HEK293 (cell line): ENCODE measurements at regions not wholly inside any gene's neighbourhood (a gene's known extent, or its start where the extent isn't known, plus 50 kb on each side); places are given as distances from the start of the nearest gene placed in this dataset.

ENCODE experiments used
- BCL11A ChIP-seq: fragments of 450-650 bp; formaldehyde crosslinking; IDR thresholded peaks from 2 replicates; pipeline ENCODE4 v1.5.1; 2016; ENCODE audit warnings: low read depth, missing biosample characterization, missing genetic modification characterization
- CTCF ChIP-seq: fragments of 450-650 bp; formaldehyde crosslinking; IDR thresholded peaks from 2 replicates; pipeline ENCODE4 v1.5.1; 2016; ENCODE audit warnings: missing biosample characterization, missing genetic modification characterization
- REPIN1 ChIP-seq: fragments of 450-650 bp; formaldehyde crosslinking; IDR thresholded peaks from 2 replicates; pipeline ENCODE4 v1.5.1; 2017; ENCODE audit warnings: missing biosample characterization, missing genetic modification characterization, low read depth
- ZBTB1 ChIP-seq: fragments of 450-650 bp; formaldehyde crosslinking; IDR thresholded peaks from 2 replicates; pipeline ENCODE4 v1.5.1; 2016; ENCODE audit warnings: missing biosample characterization, missing genetic modification characterization
- ZBTB10 ChIP-seq: fragments of 450-650 bp; formaldehyde crosslinking; IDR thresholded peaks from 2 replicates; pipeline ENCODE4 v1.5.1; 2016; ENCODE audit warnings: missing biosample characterization, missing genetic modification characterization
- ZBTB21 ChIP-seq: fragments of 450-650 bp; formaldehyde crosslinking; IDR thresholded peaks from 2 replicates; pipeline ENCODE4 v1.5.1; 2017; ENCODE audit warnings: missing biosample characterization, missing genetic modification characterization
- ZFP3 ChIP-seq: fragments of 450-650 bp; formaldehyde crosslinking; IDR thresholded peaks from 2 replicates; pipeline ENCODE4 v1.5.1; 2016; ENCODE audit warnings: low read depth, missing biosample characterization, missing genetic modification characterization
- ZFP41 ChIP-seq: fragments of 450-650 bp; formaldehyde crosslinking; IDR thresholded peaks from 2 replicates; pipeline ENCODE4 v1.5.1; 2016; ENCODE audit warnings: missing biosample characterization, missing genetic modification characterization, borderline replicate concordance
- ZNF114 ChIP-seq: fragments of 450-650 bp; formaldehyde crosslinking; IDR thresholded peaks from 2 replicates; pipeline ENCODE4 v1.5.0; 2017; ENCODE audit warnings: missing biosample characterization, missing genetic modification characterization
- ZNF121 ChIP-seq: fragments of 450-650 bp; formaldehyde crosslinking; IDR thresholded peaks from 2 replicates; pipeline ENCODE4 v1.5.1; 2016; ENCODE audit warnings: missing biosample characterization, missing genetic modification characterization
- ZNF155 ChIP-seq: fragments of 450-650 bp; formaldehyde crosslinking; IDR thresholded peaks from 2 replicates; pipeline ENCODE4 v1.5.1; 2016; ENCODE audit warnings: missing biosample characterization, missing genetic modification characterization
- ZNF16 ChIP-seq: fragments of 450-650 bp; formaldehyde crosslinking; IDR thresholded peaks from 2 replicates; pipeline ENCODE4 v1.5.1; 2016; ENCODE audit warnings: low read depth, missing biosample characterization, missing genetic modification characterization
- ZNF274 ChIP-seq, 2 experiments: fragments of 200-500 bp in 1 of 2; fragments of 450-650 bp in 1 of 2; sonication (Bioruptor generic) in 1 of 2; formaldehyde crosslinking in 1 of 2; IDR thresholded peaks; 2 replicates each; pipeline versions ENCODE4 v1.5.1 to v1.6.1; 2014 to 2016; ENCODE audit warnings: borderline replicate concordance in 1 of 2, inconsistent platforms in 1 of 2, low read length in 1 of 2, missing biosample characterization in 1 of 2, missing genetic modification characterization in 1 of 2
- ZNF335 ChIP-seq: fragments of 450-650 bp; formaldehyde crosslinking; conservative IDR thresholded peaks from 2 replicates; pipeline ENCODE4 v1.5.1; 2016; ENCODE audit warnings: missing biosample characterization, missing genetic modification characterization
- ZNF341 ChIP-seq: fragments of 450-650 bp; formaldehyde crosslinking; IDR thresholded peaks from 2 replicates; pipeline ENCODE4; 2016; ENCODE audit warnings: low read depth, missing biosample characterization, missing genetic modification characterization
- ZNF350 ChIP-seq: fragments of 450-650 bp; formaldehyde crosslinking; IDR thresholded peaks from 2 replicates; pipeline ENCODE4 v1.5.0; 2017; ENCODE audit warnings: missing biosample characterization, mild to moderate bottlenecking, missing genetic modification characterization
- ZNF362 ChIP-seq: fragments of 450-650 bp; formaldehyde crosslinking; IDR thresholded peaks from 2 replicates; pipeline ENCODE4 v1.5.1; 2016; ENCODE audit warnings: missing biosample characterization, missing genetic modification characterization
- ZNF423 ChIP-seq: fragments of 450-650 bp; formaldehyde crosslinking; IDR thresholded peaks from 2 replicates; pipeline ENCODE4 v1.5.1; 2016; ENCODE audit warnings: missing biosample characterization, missing genetic modification characterization
- ZNF48 ChIP-seq: fragments of 450-650 bp; formaldehyde crosslinking; IDR thresholded peaks from 2 replicates; pipeline ENCODE4 v1.5.1; 2016; ENCODE audit warnings: missing biosample characterization, missing genetic modification characterization
- ZNF488 ChIP-seq: fragments of 450-650 bp; formaldehyde crosslinking; IDR thresholded peaks from 2 replicates; pipeline ENCODE4 v1.5.1; 2016; ENCODE audit warnings: missing biosample characterization, missing genetic modification characterization
- ZNF510 ChIP-seq: fragments of 450-650 bp; formaldehyde crosslinking; IDR thresholded peaks from 2 replicates; pipeline ENCODE4 v1.5.1; 2018; ENCODE audit warnings: mild to moderate bottlenecking, missing genetic modification characterization, missing biosample characterization; ENCODE audit not compliant: insufficient replicate concordance
- ZNF514 ChIP-seq: fragments of 450-650 bp; formaldehyde crosslinking; IDR thresholded peaks from 2 replicates; pipeline ENCODE4 v1.5.1; 2016; ENCODE audit warnings: missing biosample characterization, missing genetic modification characterization
- ZNF518A ChIP-seq: fragments of 450-650 bp; formaldehyde crosslinking; conservative IDR thresholded peaks from 2 replicates; pipeline ENCODE4 v1.5.1; 2016; ENCODE audit warnings: low read depth, missing biosample characterization, missing genetic modification characterization
- ZNF521 ChIP-seq: fragments of 450-650 bp; formaldehyde crosslinking; IDR thresholded peaks from 2 replicates; pipeline ENCODE4 v1.5.1; 2017; ENCODE audit warnings: missing biosample characterization, mild to moderate bottlenecking, missing genetic modification characterization
- ZNF548 ChIP-seq: fragments of 450-650 bp; formaldehyde crosslinking; IDR thresholded peaks from 2 replicates; pipeline ENCODE4 v1.5.1; 2016; ENCODE audit warnings: missing biosample characterization, missing genetic modification characterization
- ZNF629 ChIP-seq: fragments of 450-650 bp; formaldehyde crosslinking; IDR thresholded peaks from 2 replicates; pipeline ENCODE4 v1.5.1; 2017; ENCODE audit warnings: missing biosample characterization, missing genetic modification characterization
- ZNF776 ChIP-seq: fragments of 450-650 bp; formaldehyde crosslinking; IDR thresholded peaks from 2 replicates; pipeline ENCODE4 v1.5.0; 2017; ENCODE audit warnings: missing biosample characterization, missing genetic modification characterization, borderline replicate concordance
- ZSCAN5A ChIP-seq: fragments of 450-650 bp; formaldehyde crosslinking; IDR thresholded peaks from 2 replicates; pipeline ENCODE4 v1.5.1; 2016; ENCODE audit warnings: missing biosample characterization, missing genetic modification characterization

- no peak; the same call in 1 of the 2 replicates for TF ChIP-seq ZNF518A
- no peak for TF ChIP-seq ZBTB1 (tag by site-specific recombination)
- TF ChIP-seq CTCF (tag by site-specific recombination): no peak
- no peak for TF ChIP-seq ZBTB21 (tag by site-specific recombination)
- TF ChIP-seq ZNF114: no peak
- TF ChIP-seq ZNF629 (tag by site-specific recombination): peak; percentile 57
- no peak for TF ChIP-seq ZNF548 (tag by site-specific recombination)
- peak; percentile 46; the same call in 1 of the 2 replicates for TF ChIP-seq ZBTB10 (tag by site-specific recombination)
- TF ChIP-seq REPIN1 (tag by site-specific recombination): no peak
- peak; percentile 92 for TF ChIP-seq BCL11A (tag by site-specific recombination)
- no peak for TF ChIP-seq ZNF423 (tag by site-specific recombination)
- TF ChIP-seq ZNF776 (tag by site-specific recombination): no peak
- no peak for TF ChIP-seq ZFP41 (tag by site-specific recombination)
- no peak for TF ChIP-seq ZNF16 (tag by site-specific recombination)
- TF ChIP-seq ZNF274 (IDR thresholded peaks at IDR 0.05; ENCODE audit: low read length): no peak
- no peak for TF ChIP-seq ZNF274 (tag by site-specific recombination; IDR thresholded peaks at IDR 0.05; ENCODE audit: borderline replicate concordance)
- TF ChIP-seq ZSCAN5A (tag by site-specific recombination): no peak
- TF ChIP-seq ZNF514: no peak
- TF ChIP-seq ZNF521 (tag by site-specific recombination): no peak
- no peak for TF ChIP-seq ZNF155 (tag by site-specific recombination)
- TF ChIP-seq ZNF335 (tag by site-specific recombination): peak; percentile 63
- TF ChIP-seq ZNF488 (tag by site-specific recombination): no peak
- no peak for TF ChIP-seq ZNF362
- no peak for TF ChIP-seq ZFP3 (tag by site-specific recombination)
- no peak for TF ChIP-seq ZNF121 (tag by site-specific recombination)
- no peak for TF ChIP-seq ZNF48 (tag by site-specific recombination)
- no peak for TF ChIP-seq ZNF510 (tag by site-specific recombination)
- TF ChIP-seq ZNF350 (tag by site-specific recombination): no peak
- no peak for TF ChIP-seq ZNF341 (tag by site-specific recombination)
Observed at GRCh38 chr6:10310826-10311225, 104.0 kb downstream of the TFAP2A start (continued).
